ENCODE measurements at regions not wholly inside any gene's neighbourhood (a gene's known extent, or its start where the extent isn't known, plus 50 kb on each side); places are given as distances from the start of the nearest gene placed in this dataset.

DNA sequence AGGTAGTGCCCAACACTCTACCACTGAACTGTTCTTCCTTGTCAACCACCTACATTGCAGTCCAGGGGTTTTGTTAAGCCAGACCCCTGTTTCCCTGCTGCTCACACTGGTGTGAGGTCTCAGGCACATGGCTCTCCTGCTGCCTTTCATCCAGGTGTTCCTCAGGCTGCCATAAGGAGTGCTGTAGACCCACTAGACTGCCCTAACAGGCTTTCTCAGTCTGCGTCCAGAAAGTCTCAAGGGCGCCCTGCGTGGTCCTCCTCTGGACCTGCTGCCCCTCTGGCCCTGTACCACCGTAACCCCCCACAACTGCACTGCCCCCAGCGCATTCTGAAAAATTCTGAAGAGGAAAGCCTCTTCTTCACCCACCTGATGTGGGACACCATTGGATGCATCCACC lies 225.7 kb upstream of the ANKRD30A start:
- intact Hi-C loops (cut with micrococcal nuclease): no loop called here
- H3K4me1 Mint-ChIP-seq: no peaks in the 10 kb centered on the region

DNA sequence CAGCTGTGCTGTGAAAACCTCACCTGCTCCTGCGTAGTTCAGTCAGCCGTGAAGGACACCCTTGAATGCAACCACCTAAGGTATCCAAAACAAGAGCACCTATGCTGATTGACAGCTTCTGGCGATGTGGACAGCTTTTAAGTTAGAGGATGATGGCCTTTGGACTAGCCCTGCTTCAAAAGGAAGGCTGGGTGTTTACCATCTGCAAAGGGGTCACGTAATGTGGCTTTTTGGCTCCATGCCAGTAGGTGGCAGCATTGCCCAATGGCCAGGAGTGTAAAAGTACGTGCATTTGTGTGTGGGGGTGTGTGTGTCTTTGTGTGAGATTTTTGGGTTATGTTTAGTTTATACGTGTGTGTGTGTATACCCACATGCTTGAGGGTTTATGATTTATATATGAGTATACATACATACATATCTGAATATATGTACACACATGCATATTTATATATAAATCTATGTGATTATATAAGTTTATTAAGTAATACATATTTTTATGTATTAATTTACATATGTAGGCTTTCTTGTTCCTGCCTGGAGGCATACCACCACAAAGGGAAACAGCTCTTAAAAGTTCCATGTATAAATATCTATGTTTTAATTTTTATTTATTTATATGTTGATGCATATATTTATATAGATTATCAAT lies 236.3 kb upstream of the ANKRD30A start:
- TF ChIP-seq CTCF (IDR thresholded peaks at IDR 0.05): no peak
- no peak for ATAC-seq
- H3K4me3 Mint-ChIP-seq: no peak overlapping the region
- H3K4me3 ChIP-seq (ENCODE audit: low read length): no peak overlapping the region
- no peak overlapping the region for H3K27ac Mint-ChIP-seq
- no peaks in the 10 kb centered on the region for H3K36me3 ChIP-seq (ENCODE audit: control insufficient read depth, insufficient read depth, low read length)
- no peak overlapping the region for H3K27ac ChIP-seq (ENCODE audit: low read length)
- H3K27me3 ChIP-seq (ENCODE audit: control insufficient read depth, insufficient read depth, low read length): no peaks in the 10 kb centered on the region
- no peaks in the 10 kb centered on the region for H3K27me3 Mint-ChIP-seq (ENCODE audit: low read depth in 2 of 2)
- H3K36me3 Mint-ChIP-seq: no peaks in the 10 kb centered on the region
- no peaks in the 10 kb centered on the region for H3K9me3 Mint-ChIP-seq
- H3K4me1 Mint-ChIP-seq: no peaks in the 10 kb centered on the region
- no peaks in the 10 kb centered on the region for H3K9me3 ChIP-seq (ENCODE audit: control insufficient read depth, insufficient read depth, low read length)
- H3K4me1 ChIP-seq (ENCODE audit: control insufficient read depth, insufficient read depth, low read length): no peaks in the 10 kb centered on the region
- WGBS (ENCODE audit: insufficient coverage): 46% methylated on average over 5 of the region's 6 CpGs
- DNase-seq: peak in 1 of 2 donors; percentile 51
- intact Hi-C loops (cut with micrococcal nuclease): no loop called here

More for the DNA sequence above, 225.7 kb upstream of the ANKRD30A start:
- no peak for TF ChIP-seq CTCF (IDR thresholded peaks at IDR 0.05)
- no peaks in the 10 kb centered on the region for H3K27me3 ChIP-seq (ENCODE audit: control insufficient read depth, insufficient read depth, low read length)
- no peak overlapping the region for H3K27ac ChIP-seq (ENCODE audit: low read length)
- H3K9me3 Mint-ChIP-seq: peaks cover 7 to 9% of the 10 kb centered on the region in 2 donors
- no peak for ATAC-seq
- H3K36me3 Mint-ChIP-seq: no peaks in the 10 kb centered on the region
- no peaks in the 10 kb centered on the region for H3K9me3 ChIP-seq (ENCODE audit: control insufficient read depth, insufficient read depth, low read length)
- DNase-seq: no peak
- H3K27ac Mint-ChIP-seq: no peak overlapping the region
- no peaks in the 10 kb centered on the region for H3K4me1 ChIP-seq (ENCODE audit: control insufficient read depth, insufficient read depth, low read length)
- H3K27me3 Mint-ChIP-seq (ENCODE audit: low read depth in 2 of 2): no peaks in the 10 kb centered on the region
- no peaks in the 10 kb centered on the region for H3K36me3 ChIP-seq (ENCODE audit: control insufficient read depth, insufficient read depth, low read length)
- WGBS (ENCODE audit: insufficient coverage): 71% methylated on average over 5 of the region's 5 CpGs
- H3K4me3 Mint-ChIP-seq: no peak overlapping the region
- no peak overlapping the region for H3K4me3 ChIP-seq (ENCODE audit: low read length)

- H3K27ac Mint-ChIP-seq: no peak overlapping the region
- no peaks in the 10 kb centered on the region for H3K36me3 ChIP-seq (ENCODE audit: control insufficient read depth, insufficient read depth, low read length)
- no peaks in the 10 kb centered on the region for H3K27me3 Mint-ChIP-seq (ENCODE audit: low read depth in 2 of 2)
- ATAC-seq: no peak
- no peak for TF ChIP-seq CTCF (IDR thresholded peaks at IDR 0.05)
- H3K4me1 Mint-ChIP-seq: no peaks in the 10 kb centered on the region
- no peaks in the 10 kb centered on the region for H3K36me3 Mint-ChIP-seq
- H3K9me3 ChIP-seq (ENCODE audit: control insufficient read depth, insufficient read depth, low read length): no peaks in the 10 kb centered on the region
- H3K4me1 ChIP-seq (ENCODE audit: control insufficient read depth, insufficient read depth, low read length): no peaks in the 10 kb centered on the region
- no peak overlapping the region for H3K27ac ChIP-seq (ENCODE audit: low read length)
- H3K27me3 ChIP-seq (ENCODE audit: control insufficient read depth, insufficient read depth, low read length): no peaks in the 10 kb centered on the region
- intact Hi-C loops (cut with micrococcal nuclease): no loop called here
- WGBS (ENCODE audit: insufficient coverage): 83% methylated on average over 8 of the region's 8 CpGs
- no peak for DNase-seq
- H3K9me3 Mint-ChIP-seq: no peaks in the 10 kb centered on the region
- H3K4me3 ChIP-seq (ENCODE audit: low read length): no peak overlapping the region
- H3K4me3 Mint-ChIP-seq: no peak overlapping the region
Measured at GRCh38 chr10:36886303-36886891, 239.0 kb upstream of the ANKRD30A start.

DNA sequence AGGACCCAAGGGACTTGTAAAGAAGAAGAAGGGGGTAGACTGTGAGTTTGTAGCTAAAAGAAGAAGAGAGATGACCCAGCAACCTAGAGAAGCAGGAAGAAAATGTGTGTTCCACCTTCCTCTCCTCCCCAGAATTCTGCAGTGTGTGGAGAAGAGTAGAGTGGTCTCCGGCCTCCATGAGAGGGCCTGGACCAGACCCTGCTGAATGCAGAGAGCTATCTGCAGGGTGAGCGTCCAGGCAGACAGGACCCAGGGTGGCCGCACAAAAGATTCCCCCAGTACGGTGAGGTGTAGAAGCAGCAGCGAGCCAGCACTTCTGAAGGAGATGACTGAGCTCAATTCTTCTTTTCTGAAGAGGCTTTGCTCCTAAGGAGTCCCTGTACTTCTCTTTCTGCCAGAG lies 239.7 kb upstream of the ANKRD30A start:
- DNase-seq (no peak), ATAC-seq (no peak)
- Mint-ChIP-seq H3K27me3 (ENCODE audit: low read depth in 2 of 2) (no peaks in the 10 kb centered on the region), H3K4me1 (no peaks in the 10 kb centered on the region), H3K36me3 (no peaks in the 10 kb centered on the region), H3K4me3 (no peak overlapping the region), H3K27ac (no peak overlapping the region), H3K9me3 (no peaks in the 10 kb centered on the region)
- no peak for TF ChIP-seq CTCF (IDR thresholded peaks at IDR 0.05)
- no peaks in the 10 kb centered on the region for H3K27me3 ChIP-seq (ENCODE audit: control insufficient read depth, insufficient read depth, low read length)
- H3K9me3 ChIP-seq (ENCODE audit: control insufficient read depth, insufficient read depth, low read length): no peaks in the 10 kb centered on the region
- intact Hi-C loops (cut with micrococcal nuclease): no loop called here
- H3K4me1 ChIP-seq (ENCODE audit: control insufficient read depth, insufficient read depth, low read length): no peaks in the 10 kb centered on the region
- no peak overlapping the region for H3K4me3 ChIP-seq (ENCODE audit: low read length)
- WGBS (ENCODE audit: insufficient coverage): 88% methylated on average over 5 of the region's 5 CpGs
- H3K27ac ChIP-seq (ENCODE audit: low read length): no peak overlapping the region
- no peaks in the 10 kb centered on the region for H3K36me3 ChIP-seq (ENCODE audit: control insufficient read depth, insufficient read depth, low read length)

Data from natural killer cell (primary cell).